Keratinocyte (primary cell): ENCODE measurements at regions not wholly inside any gene's neighbourhood (a gene's known extent, or its start where the extent isn't known, plus 50 kb on each side); places are given as distances from the start of the nearest gene placed in this dataset.

Experiments
- DNase-seq: peaks from one replicate; pipeline ENCODE4 v3.0.0-alpha.2; 2011; ENCODE audit warnings: low read depth, missing footprints, low spot score
- FAIRE-seq: peaks from 2 replicates; lab custom pipeline; 2011; peaks lifted over from hg19 to GRCh38; lab: Jason Lieb, UNC
- H2AFZ ChIP-seq: 2 replicates; pipeline ENCODE4 v1.6.0; 2012; ENCODE audit warnings: low read length, control low read depth, inconsistent platforms; ENCODE audit not compliant: control insufficient read depth
- H3K27ac ChIP-seq: 2 replicates; pipeline ENCODE4 v1.5.1; 2011; ENCODE audit warnings: low read length; ENCODE audit not compliant: control insufficient read depth, insufficient read depth
- H3K27me3 ChIP-seq: 3 replicates; pipeline ENCODE4 v1.6.0; 2011; ENCODE audit warnings: low read length; ENCODE audit not compliant: control insufficient read depth, insufficient read depth; ENCODE audit errors: extremely low read depth
- H3K36me3 ChIP-seq, 2 experiments: 2 replicates in 1 of 2; 3 replicates in 1 of 2; pipeline ENCODE4 v1.5.1; 2011; ENCODE audit warnings: low read length in 2 of 2, mild to moderate bottlenecking in 1 of 2; ENCODE audit not compliant: control insufficient read depth in 2 of 2, insufficient read depth in 2 of 2; ENCODE audit errors: extremely low read depth in 1 of 2
- H3K4me1 ChIP-seq: 3 replicates; pipeline ENCODE4 v1.5.1; 2011; ENCODE audit warnings: low read length; ENCODE audit not compliant: control insufficient read depth, insufficient read depth; ENCODE audit errors: extremely low read depth
- H3K4me2 ChIP-seq: 3 replicates; pipeline ENCODE4 v1.6.0; 2011; ENCODE audit warnings: low read depth, low read length; ENCODE audit not compliant: control insufficient read depth, insufficient read depth; ENCODE audit errors: extremely low read depth
- H3K4me3 ChIP-seq, 3 experiments: fragments of 200-600 bp in 1 of 3; sonication (generic) in 1 of 3; 2 replicates in 2 of 3; 3 replicates in 1 of 3; pipeline ENCODE4 v1.5.1; 2011 to 2016; ENCODE audit warnings: low read length in 3 of 3, mild to moderate bottlenecking in 3 of 3, control low read depth in 2 of 3, inconsistent platforms in 1 of 3, low read depth in 1 of 3, mixed read lengths in 1 of 3, mixed run types in 1 of 3, moderate library complexity in 1 of 3; ENCODE audit not compliant: control insufficient read depth in 2 of 3, insufficient read depth in 2 of 3; ENCODE audit errors: extremely low read depth in 1 of 3
- H3K79me2 ChIP-seq: 2 replicates; pipeline ENCODE4 v1.6.0; 2012; ENCODE audit warnings: low read length; ENCODE audit not compliant: control insufficient read depth, insufficient read depth
- H3K9ac ChIP-seq: 3 replicates; pipeline ENCODE4 v1.6.0; 2011; ENCODE audit warnings: low read length; ENCODE audit not compliant: control insufficient read depth, insufficient read depth; ENCODE audit errors: extremely low read depth
- H3K9me1 ChIP-seq: 3 replicates; pipeline ENCODE4 v1.6.0; 2011; ENCODE audit warnings: low read length; ENCODE audit not compliant: control insufficient read depth, insufficient read depth; ENCODE audit errors: extremely low read depth
- H3K9me3 ChIP-seq: 2 replicates; pipeline ENCODE4 v1.5.1; 2012; ENCODE audit warnings: low read depth, low read length; ENCODE audit not compliant: control insufficient read depth
- H4K20me1 ChIP-seq: 3 replicates; pipeline ENCODE4 v1.6.0; 2011; ENCODE audit warnings: low read length; ENCODE audit not compliant: control insufficient read depth, insufficient read depth; ENCODE audit errors: extremely low read depth
- CTCF ChIP-seq, 3 experiments: IDR thresholded peaks in 1 of 3; conservative IDR thresholded peaks in 1 of 3; optimal IDR thresholded peaks in 1 of 3; 2 replicates in 2 of 3; 3 replicates in 1 of 3; pipeline versions ENCODE3 to v1.5.1; 2011; ENCODE audit warnings: low read length in 3 of 3, mild to moderate bottlenecking in 3 of 3, moderate library complexity in 2 of 3, control low read depth in 1 of 3, inconsistent platforms in 1 of 3; ENCODE audit not compliant: insufficient read depth in 2 of 3; ENCODE audit errors: extremely low read depth in 1 of 3
- EZH2 ChIP-seq: IDR thresholded peaks from one replicate; pipeline ENCODE4 v1.6.1; 2012; ENCODE audit warnings: inconsistent platforms, mild to moderate bottlenecking, low read length, moderate library complexity
- dilution Hi-C: fragments of 300-500 bp; cut with MboI; formaldehyde crosslinking; loops from one replicate; pipeline ENCODE4 v1.7.0; 2020; ENCODE audit warnings: low sequenced_read_pairs; ENCODE audit not compliant: extremely low pct_ligation_motif_present

GRCh38 chr4:141513866-141514265 lies 122.5 kb upstream of the IL15 start:
- no peak for DNase-seq
- no peaks in the 10 kb centered on the region for H3K27me3 ChIP-seq
- H3K9me1 ChIP-seq, result no peaks in the 10 kb centered on the region
- no peak overlapping the region for H3K9ac ChIP-seq
- H3K27ac ChIP-seq, result no peak overlapping the region
- no peaks in the 10 kb centered on the region for H3K79me2 ChIP-seq
- H4K20me1 ChIP-seq, result no peaks in the 10 kb centered on the region
- dilution Hi-C loops, result no loop called here
- no peak for TF ChIP-seq EZH2
- no peak for TF ChIP-seq CTCF (optimal IDR thresholded peaks at IDR 0.05 in 1 of 3, IDR thresholded peaks at IDR 0.05 in 1 of 3, conservative IDR thresholded peaks at IDR 0.05 in 1 of 3; ENCODE audit: extremely low read depth in 1 of 3, insufficient read depth in 2 of 3, low read length in 3 of 3)
- no peak for FAIRE-seq
- H2AFZ ChIP-seq, result no peak overlapping the region
- no peaks in the 10 kb centered on the region for H3K9me3 ChIP-seq
- H3K36me3 ChIP-seq, result no peaks in the 10 kb centered on the region
- no peaks in the 10 kb centered on the region for H3K4me1 ChIP-seq
- no peak overlapping the region for H3K4me3 ChIP-seq
- H3K4me2 ChIP-seq, result no peak overlapping the region

- FAIRE-seq, result no peak
- no peak for TF ChIP-seq EZH2
- no peak for TF ChIP-seq CTCF (optimal IDR thresholded peaks at IDR 0.05 in 1 of 3, IDR thresholded peaks at IDR 0.05 in 1 of 3, conservative IDR thresholded peaks at IDR 0.05 in 1 of 3; ENCODE audit: extremely low read depth in 1 of 3, insufficient read depth in 2 of 3, low read length in 3 of 3)
- Histone ChIP-seq H2AFZ (no peak overlapping the region), H3K4me2 (no peak overlapping the region), H3K36me3 (no peaks in the 10 kb centered on the region), H3K9me3 (no peaks in the 10 kb centered on the region), H3K4me1 (no peaks in the 10 kb centered on the region), H3K4me3 (no peak overlapping the region), H3K27me3 (no peaks in the 10 kb centered on the region), H3K79me2 (no peaks in the 10 kb centered on the region), H4K20me1 (no peaks in the 10 kb centered on the region), H3K9ac (no peak overlapping the region), H3K9me1 (no peaks in the 10 kb centered on the region), H3K27ac (no peak overlapping the region)
- DNase-seq, result no peak
- dilution Hi-C loops, result no loop called here
These were observed 118.2 kb upstream of the IL15 start for GRCh38 chr4:141518222-141518621.
